ENCODE measurements at regions not wholly inside any gene's neighbourhood (a gene's known extent, or its start where the extent isn't known, plus 50 kb on each side); places are given as distances from the start of the nearest gene placed in this dataset.

- Histone ChIP-seq H3K36me3 (ENCODE audit: insufficient read depth in 1 of 2, low read depth in 1 of 2) (no peaks in the 10 kb centered on the region), H3K4me3 (no peak overlapping the region), H3K27me3 (ENCODE audit: insufficient read depth in 3 of 3, low read length in 2 of 3) (no peaks in the 10 kb centered on the region), H3K4me1 (peaks cover 93% of the 10 kb centered on the region), H3K27ac (peak overlapping the region; percentile 98), H3K9me3 (no peaks in the 10 kb centered on the region)
- WGBS, 3 donors: 45 to 72% (median 50%) methylated on average over 5 of the region's 5 CpGs
- ATAC-seq (peak in 1 of 4 donors; percentile 33), DNase-seq (no peak)
- TF ChIP-seq CTCF (IDR thresholded peaks at IDR 0.05): no peak
- intact Hi-C loops (cut with DNase I): loop anchor here in 1 of 2 donors (2.0 kb wide), 1 partner anchor 42 kb away; no protein-coding TSS in a partner anchor
These were observed 61.4 kb upstream of the TARBP1 start for GRCh38 chr1:234540404-234540762.

GRCh38 chr1:234539666-234540403, 60.9 kb upstream of the TARBP1 start:
- H3K27me3 ChIP-seq (ENCODE audit: insufficient read depth in 3 of 3, low read length in 2 of 3): no peaks in the 10 kb centered on the region
- 49 to 67% (median 51%) methylated on average over 9 of the region's 9 CpGs for WGBS, 3 donors
- no peak overlapping the region for H3K4me3 ChIP-seq
- no peaks in the 10 kb centered on the region for H3K36me3 ChIP-seq (ENCODE audit: insufficient read depth in 1 of 2, low read depth in 1 of 2)
- H3K4me1 ChIP-seq: peaks cover 93% of the 10 kb centered on the region
- H3K9me3 ChIP-seq: no peaks in the 10 kb centered on the region
- no peak for TF ChIP-seq CTCF (IDR thresholded peaks at IDR 0.05)
- H3K27ac ChIP-seq: peak overlapping the region; percentile 98
- DNase-seq: no peak
- no peak for ATAC-seq
- intact Hi-C loops (cut with DNase I): loop anchor here (2.0 to 5.0 kb wide), 2 partner anchors 43 to 537 kb away; no protein-coding TSS in a partner anchor

GRCh38 chr1:234538930-234539649, 60.1 kb upstream of the TARBP1 start:
- H3K36me3 ChIP-seq (ENCODE audit: insufficient read depth in 1 of 2, low read depth in 1 of 2): no peaks in the 10 kb centered on the region
- 21 to 27% (median 22%) methylated on average over 14 of the region's 14 CpGs for WGBS, 3 donors
- peak overlapping the region; percentile 98 for H3K27ac ChIP-seq
- intact Hi-C loops (cut with DNase I): loop anchor here in 1 of 2 donors (5.0 kb wide), 1 partner anchor 538 kb away; no protein-coding TSS in a partner anchor
- ATAC-seq: peak; percentile 28 to 70 (median 60)
- peaks cover 94% of the 10 kb centered on the region for H3K4me1 ChIP-seq
- H3K4me3 ChIP-seq: peak overlapping the region; percentile 23
- no peaks in the 10 kb centered on the region for H3K9me3 ChIP-seq
- TF ChIP-seq CTCF (IDR thresholded peaks at IDR 0.05): no peak
- peak; percentile 50 to 85 for DNase-seq
- H3K27me3 ChIP-seq (ENCODE audit: insufficient read depth in 3 of 3, low read length in 2 of 3): no peaks in the 10 kb centered on the region

GRCh38 chr1:234538062-234538731, 59.2 kb upstream of the TARBP1 start:
- ATAC-seq: no peak
- Histone ChIP-seq H3K27ac (peak overlapping the region; percentile 98), H3K4me3 (peak overlapping the region; percentile 23), H3K27me3 (ENCODE audit: insufficient read depth in 3 of 3, low read length in 2 of 3) (no peaks in the 10 kb centered on the region), H3K9me3 (no peaks in the 10 kb centered on the region), H3K36me3 (ENCODE audit: insufficient read depth in 1 of 2, low read depth in 1 of 2) (no peaks in the 10 kb centered on the region), H3K4me1 (peaks cover 93% of the 10 kb centered on the region)
- no peak for TF ChIP-seq CTCF (IDR thresholded peaks at IDR 0.05)
- DNase-seq: no peak
- 52 to 69% (median 53%) methylated on average over 19 of the region's 19 CpGs for WGBS, 3 donors
- intact Hi-C loops (cut with DNase I): loop anchor here in 1 of 2 donors (5.0 kb wide), 1 partner anchor 539 kb away; no protein-coding TSS in a partner anchor
